Activated CD8-positive, alpha-beta memory T cell treated with anti-CD3 and anti-CD28 coated beads, Interleukin-2, amount 50 U/mL, for 4 hours (primary cell): ENCODE measurements at regions not wholly inside any gene's neighbourhood (a gene's known extent, or its start where the extent isn't known, plus 50 kb on each side); places are given as distances from the start of the nearest gene placed in this dataset.

ENCODE experiments used
- DNase-seq: peaks from one replicate; pipeline ENCODE4 v3.0.0-alpha.2; 2020

GRCh38 chr13:73879346-73880015 lies 254.7 kb downstream of the KLF12 start:
- no peak for DNase-seq

GRCh38 chr13:73877399-73877798 lies 256.8 kb downstream of the KLF12 start:
- DNase-seq, result no peak

GRCh38 chr13:73876323-73876722 lies 257.9 kb downstream of the KLF12 start:
- DNase-seq, result no peak

- no peak for DNase-seq
Measured at GRCh38 chr13:73873940-73874830, 260.0 kb downstream of the KLF12 start.

- DNase-seq, result no peak
Measured at GRCh38 chr13:73872397-73872796, 261.8 kb downstream of the KLF12 start.

- no peak for DNase-seq
Measured at GRCh38 chr13:73870970-73871935, 263.0 kb downstream of the KLF12 start.

- DNase-seq, result no peak
Measured at GRCh38 chr13:73870036-73870741, 264.0 kb downstream of the KLF12 start.

GRCh38 chr13:73865027-73865426 lies 269.2 kb downstream of the KLF12 start:
- no peak for DNase-seq

- no peak for DNase-seq
Measured at GRCh38 chr13:73861136-73861535, 273.1 kb downstream of the KLF12 start.

- DNase-seq, result no peak
Measured at GRCh38 chr13:73860501-73860900, 273.7 kb downstream of the KLF12 start.

GRCh38 chr13:73859841-73860240 lies 274.4 kb downstream of the KLF12 start:
- no peak for DNase-seq

GRCh38 chr13:73857106-73857505 lies 277.1 kb downstream of the KLF12 start:
- no peak for DNase-seq

- DNase-seq, result no peak
Measured at GRCh38 chr13:73851104-73851503, 283.1 kb downstream of the KLF12 start.

- DNase-seq, result no peak
Measured at GRCh38 chr13:73850104-73850873, 283.9 kb downstream of the KLF12 start.

GRCh38 chr13:73849292-73849691 lies 284.9 kb downstream of the KLF12 start:
- DNase-seq, result no peak

GRCh38 chr13:73844986-73845385 lies 289.2 kb downstream of the KLF12 start:
- DNase-seq, result no peak

- no peak for DNase-seq
Measured at GRCh38 chr13:73842626-73843025, 291.6 kb downstream of the KLF12 start.

- DNase-seq, result no peak
Measured at GRCh38 chr13:73842184-73842583, 292.0 kb downstream of the KLF12 start.

GRCh38 chr13:73837147-73837546 lies 297.1 kb downstream of the KLF12 start:
- DNase-seq, result no peak

GRCh38 chr13:73835138-73835721 lies 299.0 kb downstream of the KLF12 start:
- DNase-seq, result no peak
